Effector memory CD4-positive, alpha-beta T cell (primary cell): ENCODE measurements at regions not wholly inside any gene's neighbourhood (a gene's known extent, or its start where the extent isn't known, plus 50 kb on each side); places are given as distances from the start of the nearest gene placed in this dataset.

ENCODE experiments used
- DNase-seq, 3 donors: peaks; one replicate each; pipeline ENCODE4 v3.0.0-alpha.2; 2020
- H3K27ac ChIP-seq: 2 replicates; pipeline ENCODE4 v1.7.0; 2013; ENCODE audit warnings: mild to moderate bottlenecking, low read length, moderate library complexity; ENCODE audit not compliant: insufficient read depth, poor library complexity, severe bottlenecking
- H3K27me3 ChIP-seq: replicated peaks from 2 replicates; pipeline ENCODE4 v1.7.0; 2013; ENCODE audit warnings: mild to moderate bottlenecking, low read length; ENCODE audit not compliant: insufficient read depth, control insufficient read depth, poor library complexity, severe bottlenecking
- H3K36me3 ChIP-seq: 2 replicates; pipeline ENCODE4 v1.7.0; 2013; ENCODE audit warnings: mild to moderate bottlenecking, low read length, moderate library complexity; ENCODE audit not compliant: control insufficient read depth, insufficient read depth
- H3K4me1 ChIP-seq: 2 replicates; pipeline ENCODE4 v1.7.0; 2013; ENCODE audit warnings: low read length, mild to moderate bottlenecking; ENCODE audit not compliant: control insufficient read depth, insufficient read depth, poor library complexity, severe bottlenecking
- H3K4me3 ChIP-seq: 2 replicates; pipeline ENCODE4 v1.7.0; 2013; ENCODE audit warnings: low read length, low read depth, mild to moderate bottlenecking; ENCODE audit not compliant: insufficient read depth, poor library complexity, severe bottlenecking
- H3K9me3 ChIP-seq: 2 replicates; pipeline ENCODE4 v1.7.0; 2013; ENCODE audit warnings: mild to moderate bottlenecking, low read length, moderate library complexity; ENCODE audit not compliant: control insufficient read depth

GRCh38 chr13:80989747-80990146 is 648.8 kb upstream of the SPRY2 start:
- Histone ChIP-seq H3K27ac (no peak overlapping the region), H3K27me3 (no peaks in the 10 kb centered on the region), H3K36me3 (no peaks in the 10 kb centered on the region), H3K9me3 (no peaks in the 10 kb centered on the region), H3K4me1 (no peaks in the 10 kb centered on the region), H3K4me3 (no peak overlapping the region)
- DNase-seq = no peak

GRCh38 chr13:80989241-80989640 is 648.3 kb upstream of the SPRY2 start:
- no peaks in the 10 kb centered on the region for H3K4me1 ChIP-seq

GRCh38 chr13:80988391-80989151 is 647.6 kb upstream of the SPRY2 start:
- Histone ChIP-seq H3K4me1 (no peaks in the 10 kb centered on the region), H3K27ac (no peak overlapping the region), H3K9me3 (no peaks in the 10 kb centered on the region), H3K27me3 (no peaks in the 10 kb centered on the region), H3K36me3 (no peaks in the 10 kb centered on the region), H3K4me3 (no peak overlapping the region)
- DNase-seq = no peak

More at GRCh38 chr13:80989241-80989640, 648.3 kb upstream of the SPRY2 start:
- H3K27me3 ChIP-seq = no peaks in the 10 kb centered on the region
- no peak overlapping the region for H3K27ac ChIP-seq
- DNase-seq = no peak
- H3K4me3 ChIP-seq = no peak overlapping the region
- no peaks in the 10 kb centered on the region for H3K9me3 ChIP-seq
- H3K36me3 ChIP-seq = no peaks in the 10 kb centered on the region

- no peak for DNase-seq
- H3K27ac ChIP-seq = no peak overlapping the region
- no peaks in the 10 kb centered on the region for H3K27me3 ChIP-seq
- no peaks in the 10 kb centered on the region for H3K36me3 ChIP-seq
- H3K4me1 ChIP-seq = no peaks in the 10 kb centered on the region
- H3K9me3 ChIP-seq = no peaks in the 10 kb centered on the region
- H3K4me3 ChIP-seq = no peak overlapping the region
Measured at GRCh38 chr13:80979035-80979641, 638.2 kb upstream of the SPRY2 start.

- no peaks in the 10 kb centered on the region for H3K36me3 ChIP-seq
- H3K9me3 ChIP-seq = no peaks in the 10 kb centered on the region
- H3K27me3 ChIP-seq = no peaks in the 10 kb centered on the region
- no peak overlapping the region for H3K27ac ChIP-seq
- DNase-seq = no peak
- no peaks in the 10 kb centered on the region for H3K4me1 ChIP-seq
- H3K4me3 ChIP-seq = no peak overlapping the region
Measured at GRCh38 chr13:80977168-80977567, 636.2 kb upstream of the SPRY2 start.

- Histone ChIP-seq H3K4me1 (no peaks in the 10 kb centered on the region), H3K27ac (no peak overlapping the region), H3K4me3 (no peak overlapping the region), H3K27me3 (no peaks in the 10 kb centered on the region), H3K36me3 (no peaks in the 10 kb centered on the region), H3K9me3 (no peaks in the 10 kb centered on the region)
- no peak for DNase-seq
Measured at GRCh38 chr13:80975903-80976302, 635.0 kb upstream of the SPRY2 start.

GRCh38 chr13:80973721-80974120 is 632.8 kb upstream of the SPRY2 start:
- no peak overlapping the region for H3K4me3 ChIP-seq
- no peak overlapping the region for H3K27ac ChIP-seq
- H3K27me3 ChIP-seq = no peaks in the 10 kb centered on the region
- no peaks in the 10 kb centered on the region for H3K36me3 ChIP-seq
- DNase-seq = no peak
- no peaks in the 10 kb centered on the region for H3K4me1 ChIP-seq
- no peaks in the 10 kb centered on the region for H3K9me3 ChIP-seq

- Histone ChIP-seq H3K27ac (no peak overlapping the region), H3K4me1 (no peaks in the 10 kb centered on the region), H3K27me3 (no peaks in the 10 kb centered on the region), H3K9me3 (no peaks in the 10 kb centered on the region), H3K36me3 (no peaks in the 10 kb centered on the region), H3K4me3 (no peak overlapping the region)
- DNase-seq = no peak
Measured at GRCh38 chr13:80972857-80973478, 632.0 kb upstream of the SPRY2 start.

- no peaks in the 10 kb centered on the region for H3K4me1 ChIP-seq
- H3K4me3 ChIP-seq = no peak overlapping the region
- no peaks in the 10 kb centered on the region for H3K27me3 ChIP-seq
- no peak overlapping the region for H3K27ac ChIP-seq
- no peaks in the 10 kb centered on the region for H3K36me3 ChIP-seq
- no peaks in the 10 kb centered on the region for H3K9me3 ChIP-seq
- no peak for DNase-seq
Measured at GRCh38 chr13:80965097-80965496, 624.2 kb upstream of the SPRY2 start.

GRCh38 chr13:80962855-80963254 is 621.9 kb upstream of the SPRY2 start:
- no peaks in the 10 kb centered on the region for H3K9me3 ChIP-seq
- no peaks in the 10 kb centered on the region for H3K4me1 ChIP-seq
- DNase-seq = no peak
- H3K4me3 ChIP-seq = no peak overlapping the region
- no peaks in the 10 kb centered on the region for H3K27me3 ChIP-seq
- no peak overlapping the region for H3K27ac ChIP-seq
- H3K36me3 ChIP-seq = no peaks in the 10 kb centered on the region
